ENCODE measurements at regions not wholly inside any gene's neighbourhood (a gene's known extent, or its start where the extent isn't known, plus 50 kb on each side); places are given as distances from the start of the nearest gene placed in this dataset.
"Not testable (repeated sequence)": the region's sequence is repeated elsewhere in the genome, so short reads cannot be mapped to it uniquely, and the experiment has no call there.

DNA sequence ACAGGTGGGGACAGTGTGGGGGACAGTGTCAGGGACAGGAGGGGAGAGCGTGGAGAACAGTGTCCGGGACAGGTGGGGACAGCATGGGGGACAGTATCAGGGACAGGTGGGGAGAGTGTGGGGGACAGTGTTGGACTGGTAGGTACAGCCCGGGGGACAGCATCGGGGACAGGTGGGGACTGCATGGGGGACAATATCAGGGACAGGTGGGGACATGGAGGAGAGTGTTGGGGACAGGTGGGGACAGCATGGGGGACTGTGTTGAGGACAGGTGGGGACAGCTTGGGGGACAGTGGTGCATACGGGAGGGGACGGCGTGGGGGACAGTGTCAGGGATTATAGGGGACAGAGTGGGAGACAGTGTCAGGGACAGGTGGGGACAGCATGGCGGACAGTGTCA is 212.3 kb downstream of the TMEM121 start:
- H3K4me3 ChIP-seq (replicated peaks; ENCODE audit: low read depth, low read length), result no peak overlapping the region
- TF ChIP-seq, protein P1, sequence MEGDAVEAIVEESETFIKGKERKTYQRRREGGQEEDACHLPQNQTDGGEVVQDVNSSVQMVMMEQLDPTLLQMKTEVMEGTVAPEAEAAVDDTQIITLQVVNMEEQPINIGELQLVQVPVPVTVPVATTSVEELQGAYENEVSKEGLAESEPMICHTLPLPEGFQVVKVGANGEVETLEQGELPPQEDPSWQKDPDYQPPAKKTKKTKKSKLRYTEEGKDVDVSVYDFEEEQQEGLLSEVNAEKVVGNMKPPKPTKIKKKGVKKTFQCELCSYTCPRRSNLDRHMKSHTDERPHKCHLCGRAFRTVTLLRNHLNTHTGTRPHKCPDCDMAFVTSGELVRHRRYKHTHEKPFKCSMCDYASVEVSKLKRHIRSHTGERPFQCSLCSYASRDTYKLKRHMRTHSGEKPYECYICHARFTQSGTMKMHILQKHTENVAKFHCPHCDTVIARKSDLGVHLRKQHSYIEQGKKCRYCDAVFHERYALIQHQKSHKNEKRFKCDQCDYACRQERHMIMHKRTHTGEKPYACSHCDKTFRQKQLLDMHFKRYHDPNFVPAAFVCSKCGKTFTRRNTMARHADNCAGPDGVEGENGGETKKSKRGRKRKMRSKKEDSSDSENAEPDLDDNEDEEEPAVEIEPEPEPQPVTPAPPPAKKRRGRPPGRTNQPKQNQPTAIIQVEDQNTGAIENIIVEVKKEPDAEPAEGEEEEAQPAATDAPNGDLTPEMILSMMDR (IDR thresholded peaks at IDR 0.05; ENCODE audit: low read depth, low read length, missing control alignments), result no peak
- DNase-seq (ENCODE audit: extremely low read depth, low read depth), result no peak

DNA sequence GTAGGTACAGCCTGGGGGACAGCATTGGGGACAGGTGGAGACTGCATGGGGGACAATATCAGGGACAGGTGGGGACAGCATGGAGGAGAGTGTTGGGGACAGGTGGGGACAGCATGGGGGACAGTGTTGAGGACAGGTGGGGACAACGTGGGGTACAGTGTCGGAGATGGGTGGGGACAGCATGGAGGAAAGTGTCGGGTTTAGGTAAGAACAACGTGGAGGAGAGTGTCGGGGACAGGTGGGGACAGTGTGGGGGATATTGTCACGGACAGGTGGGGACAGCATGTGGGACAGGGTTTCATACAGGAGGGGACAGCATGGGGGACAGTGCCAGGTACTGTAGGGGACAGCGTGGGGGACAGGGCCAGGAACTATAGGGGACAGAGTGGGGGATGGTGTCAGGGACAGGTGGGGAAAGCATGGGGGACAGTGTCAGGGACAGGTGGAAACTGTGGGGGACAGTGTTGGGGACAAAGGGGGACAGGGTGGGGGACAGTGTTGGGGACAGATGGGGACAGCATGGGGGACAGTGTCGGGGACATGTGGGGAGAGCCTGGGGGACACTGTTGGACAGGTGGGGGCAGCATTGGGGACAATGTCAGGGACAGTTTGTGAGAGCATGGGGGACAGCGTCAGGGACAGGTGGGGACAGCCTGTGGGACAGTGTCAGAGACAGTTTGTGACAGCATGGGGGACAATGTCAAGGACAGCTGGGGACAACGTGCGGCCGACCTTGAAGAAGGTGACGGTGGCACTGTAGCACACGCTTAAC is 213.1 kb downstream of the TMEM121 start:
- H3K4me3 ChIP-seq (replicated peaks; ENCODE audit: low read depth, low read length), result no peak overlapping the region
- no peak for DNase-seq (ENCODE audit: extremely low read depth, low read depth)
- TF ChIP-seq, protein P1 (IDR thresholded peaks at IDR 0.05; ENCODE audit: low read depth, low read length, missing control alignments), result no peak

DNA sequence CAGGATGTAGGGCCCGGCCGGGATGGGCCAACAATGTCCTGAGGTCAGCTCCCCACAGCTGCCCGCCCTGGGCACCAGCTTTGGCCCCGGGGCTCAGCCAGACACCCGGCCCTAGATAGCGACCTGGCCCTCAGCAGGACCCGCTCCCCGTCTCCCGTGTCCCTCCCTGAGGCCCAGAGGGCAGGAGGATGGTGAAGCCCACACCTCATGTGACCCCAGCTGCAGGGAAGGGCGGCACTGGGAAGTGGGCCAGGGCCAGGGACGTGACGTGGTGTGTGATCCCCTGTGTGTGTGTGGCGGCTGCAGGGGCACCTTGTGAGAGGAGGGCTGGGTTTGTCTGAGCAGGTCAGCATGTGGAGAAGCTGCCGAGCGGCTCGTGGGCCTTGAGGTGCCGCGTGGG is 213.9 kb downstream of the TMEM121 start:
- not testable (repeated sequence) for H3K4me3 ChIP-seq (replicated peaks; ENCODE audit: low read depth, low read length); DNase-seq (ENCODE audit: extremely low read depth, low read depth)

DNA sequence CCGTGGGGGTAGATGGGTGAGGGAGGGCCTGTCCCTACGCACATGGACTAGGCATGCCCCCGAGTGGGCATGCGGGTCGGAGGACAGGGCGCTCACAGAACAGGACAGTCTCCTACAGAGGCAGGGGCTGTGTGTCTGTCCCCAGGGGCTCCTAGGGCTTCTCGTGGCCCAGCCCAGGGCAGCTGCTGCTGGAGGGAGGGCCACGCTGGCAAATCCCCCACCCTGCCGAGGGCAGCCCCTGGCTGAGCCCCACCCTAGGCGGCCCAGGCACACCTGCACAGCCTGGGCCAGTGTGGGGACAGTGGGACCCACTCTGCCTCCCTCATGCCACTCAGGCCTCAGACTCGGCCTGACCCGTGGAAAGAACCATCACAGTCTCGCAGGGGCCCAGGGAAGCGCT is 214.6 kb downstream of the TMEM121 start:
- DNase-seq (ENCODE audit: extremely low read depth, low read depth); H3K4me3 ChIP-seq (replicated peaks; ENCODE audit: low read depth, low read length): not testable (repeated sequence)

DNA sequence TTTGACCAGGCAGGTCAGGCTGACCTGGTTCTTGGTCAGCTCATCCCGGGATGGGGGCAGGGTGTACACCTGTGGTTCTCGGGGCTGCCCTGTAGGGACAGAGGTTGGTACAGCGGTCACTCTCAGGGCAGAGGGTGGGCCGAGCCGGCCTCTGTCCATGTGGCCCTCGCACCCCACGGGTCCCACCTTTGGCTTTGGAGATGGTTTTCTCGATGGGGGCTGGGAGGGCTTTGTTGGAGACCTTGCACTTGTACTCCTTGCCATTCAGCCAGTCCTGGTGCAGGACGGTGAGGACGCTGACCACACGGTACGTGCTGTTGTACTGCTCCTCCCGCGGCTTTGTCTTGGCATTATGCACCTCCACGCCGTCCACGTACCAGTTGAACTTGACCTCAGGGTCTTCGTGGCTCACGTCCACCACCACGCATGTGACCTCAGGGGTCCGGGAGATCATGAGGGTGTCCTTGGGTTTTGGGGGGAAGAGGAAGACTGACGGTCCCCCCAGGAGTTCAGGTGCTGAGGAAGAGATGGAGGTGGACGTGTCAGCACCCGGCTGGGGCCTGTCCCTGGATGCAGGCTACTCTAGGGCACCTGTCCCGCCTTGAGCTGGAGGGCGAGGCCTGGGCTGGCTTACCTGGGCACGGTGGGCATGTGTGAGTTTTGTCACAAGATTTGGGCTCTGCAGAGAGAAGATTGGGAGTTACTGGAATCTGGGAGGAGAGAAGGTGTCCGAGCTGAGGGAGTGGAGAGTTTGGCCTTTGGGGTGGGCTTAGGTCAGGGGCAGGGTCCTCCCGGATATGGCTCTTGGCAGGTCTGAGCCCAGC is 215.5 kb downstream of the TMEM121 start:
- not testable (repeated sequence) for DNase-seq (ENCODE audit: extremely low read depth, low read depth); H3K4me3 ChIP-seq (replicated peaks; ENCODE audit: low read depth, low read length)

DNA sequence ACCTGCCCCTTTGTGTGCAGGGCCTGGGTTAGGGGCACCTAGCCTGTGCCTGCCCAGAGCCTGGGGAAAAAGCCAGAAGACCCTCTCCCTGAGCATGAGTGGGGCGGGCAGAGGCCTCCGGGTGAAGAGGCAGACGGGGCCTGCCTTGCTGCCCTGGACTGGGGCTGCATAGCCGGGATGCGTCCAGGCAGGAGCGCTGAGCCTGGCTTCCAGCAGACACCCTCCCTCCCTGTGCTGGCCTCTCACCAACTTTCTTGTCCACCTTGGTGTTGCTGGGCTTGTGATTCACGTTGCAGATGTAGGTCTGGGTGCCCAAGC is 216.1 kb downstream of the TMEM121 start:
- no peak for DNase-seq (ENCODE audit: extremely low read depth, low read depth)
- no peak overlapping the region for H3K4me3 ChIP-seq (replicated peaks; ENCODE audit: low read depth, low read length)
- TF ChIP-seq, protein P1 (IDR thresholded peaks at IDR 0.05; ENCODE audit: low read depth, low read length, missing control alignments), result no peak

DNA sequence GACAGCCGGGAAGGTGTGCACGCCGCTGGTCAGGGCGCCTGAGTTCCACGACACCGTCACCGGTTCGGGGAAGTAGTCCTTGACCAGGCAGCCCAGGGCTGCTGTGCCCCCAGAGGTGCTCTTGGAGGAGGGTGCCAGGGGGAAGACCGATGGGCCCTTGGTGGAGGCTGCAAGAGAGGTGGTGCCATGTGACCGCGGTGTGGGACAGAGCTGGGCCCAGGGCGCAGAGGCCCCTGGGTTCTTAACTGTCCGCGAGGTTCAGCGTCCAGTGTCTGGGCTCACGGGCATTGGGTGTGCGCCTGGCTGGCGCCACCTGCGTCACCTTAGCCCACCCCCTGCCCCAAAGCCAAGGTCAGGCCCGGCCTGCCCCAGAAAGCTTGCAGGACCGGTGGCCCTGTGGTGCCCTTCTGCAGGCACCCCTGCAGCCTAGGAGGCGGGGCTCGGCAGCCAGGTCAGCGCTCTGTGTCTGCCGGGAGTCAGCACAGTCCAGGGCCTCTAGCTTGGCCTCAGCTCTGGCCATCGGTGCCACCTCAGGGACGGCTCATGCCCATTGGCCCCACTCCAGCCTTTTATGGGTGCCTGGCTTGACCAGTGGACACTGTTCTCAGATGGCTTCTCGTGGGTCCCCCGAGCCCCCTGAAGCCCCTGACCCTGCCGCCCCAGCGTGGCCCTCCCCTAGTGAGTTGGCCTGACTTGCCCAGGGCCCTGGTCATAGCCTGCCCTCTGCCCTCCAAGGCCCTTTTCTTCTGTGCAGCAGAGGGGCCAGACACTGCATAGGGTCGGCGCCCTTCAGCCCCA is 216.7 kb downstream of the TMEM121 start:
- H3K4me3 ChIP-seq (replicated peaks; ENCODE audit: low read depth, low read length), result not testable (repeated sequence)

DNA sequence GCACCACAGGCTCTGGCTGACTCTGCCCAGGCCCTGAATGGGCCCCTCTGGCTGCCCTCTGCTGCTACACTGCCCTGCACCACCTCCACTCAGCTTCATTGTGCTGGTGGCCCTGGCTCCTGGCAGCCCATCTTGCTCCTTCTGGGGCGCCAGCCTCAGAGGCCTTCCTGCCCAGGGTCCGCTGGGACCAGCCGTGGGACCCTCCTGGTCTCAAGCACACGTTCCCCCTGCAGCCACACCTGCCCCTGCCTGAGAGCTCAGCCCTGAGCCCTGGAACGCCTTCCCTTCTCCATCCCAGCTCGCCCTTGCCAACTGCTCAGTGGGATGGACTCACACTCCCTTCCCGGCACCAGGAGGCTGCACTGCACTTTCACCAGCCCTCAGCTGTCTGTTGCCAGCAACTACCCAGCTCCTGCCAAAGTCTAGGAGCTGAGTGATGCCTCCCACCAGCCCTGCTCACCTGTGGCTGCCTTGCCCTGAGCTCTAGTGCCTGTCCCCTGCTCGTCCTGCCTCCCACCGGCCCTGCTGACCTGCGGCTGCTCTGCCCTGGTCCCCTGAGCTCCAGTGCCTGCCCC is 217.9 kb downstream of the TMEM121 start:
- DNase-seq (ENCODE audit: extremely low read depth, low read depth), result not testable (repeated sequence)

More for the DNA sequence above, 216.7 kb downstream of the TMEM121 start:
- not testable (repeated sequence) for DNase-seq (ENCODE audit: extremely low read depth, low read depth)

DNA sequence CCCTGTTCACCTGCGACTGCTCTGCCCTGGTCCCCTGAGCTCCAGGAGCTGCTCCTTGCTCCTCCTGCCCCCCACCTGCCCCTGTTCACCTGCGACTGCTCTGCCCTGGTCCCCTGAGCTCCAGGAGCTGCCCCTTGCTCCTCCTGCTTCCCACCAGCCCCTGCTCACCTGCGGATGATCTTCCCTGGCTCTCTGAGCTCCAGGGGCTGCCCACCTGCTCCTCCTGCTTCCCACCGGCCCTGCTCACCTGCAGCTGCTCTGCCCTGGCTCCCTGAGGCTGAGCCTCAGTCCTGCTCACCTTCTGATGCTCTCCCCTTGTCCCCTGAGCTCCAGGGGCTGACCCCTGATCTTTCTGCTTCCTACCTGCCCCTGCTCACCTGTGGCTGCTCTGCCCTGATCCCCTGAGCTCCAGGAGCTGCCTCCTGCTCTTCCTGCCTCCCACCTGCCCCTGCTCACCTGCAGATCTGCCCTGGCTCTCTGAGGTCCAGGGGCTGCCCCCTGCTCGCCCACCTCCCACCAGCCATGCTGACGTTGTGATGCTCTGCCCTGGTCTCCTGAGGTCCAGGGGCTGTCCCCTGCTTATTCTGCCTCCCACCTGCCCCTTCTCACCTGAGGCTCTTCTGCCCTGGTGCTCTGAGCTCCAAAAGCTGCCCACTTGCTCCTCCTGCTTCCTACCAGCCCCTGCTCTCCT is 219.2 kb downstream of the TMEM121 start:
- DNase-seq (ENCODE audit: extremely low read depth, low read depth), result no peak
- TF ChIP-seq, protein P1 (IDR thresholded peaks at IDR 0.05; ENCODE audit: low read depth, low read length, missing control alignments), result no peak
- no peak overlapping the region for H3K4me3 ChIP-seq (replicated peaks; ENCODE audit: low read depth, low read length)

More for the DNA sequence above, 217.9 kb downstream of the TMEM121 start:
- not testable (repeated sequence) for H3K4me3 ChIP-seq (replicated peaks; ENCODE audit: low read depth, low read length)

Measured in HFF-Myc (cell line).